ENCODE measurements at regions not wholly inside any gene's neighbourhood (a gene's known extent, or its start where the extent isn't known, plus 50 kb on each side); places are given as distances from the start of the nearest gene placed in this dataset.
"Not testable (repeated sequence)": the region's sequence is repeated elsewhere in the genome, so short reads cannot be mapped to it uniquely, and the experiment has no call there.

DNA sequence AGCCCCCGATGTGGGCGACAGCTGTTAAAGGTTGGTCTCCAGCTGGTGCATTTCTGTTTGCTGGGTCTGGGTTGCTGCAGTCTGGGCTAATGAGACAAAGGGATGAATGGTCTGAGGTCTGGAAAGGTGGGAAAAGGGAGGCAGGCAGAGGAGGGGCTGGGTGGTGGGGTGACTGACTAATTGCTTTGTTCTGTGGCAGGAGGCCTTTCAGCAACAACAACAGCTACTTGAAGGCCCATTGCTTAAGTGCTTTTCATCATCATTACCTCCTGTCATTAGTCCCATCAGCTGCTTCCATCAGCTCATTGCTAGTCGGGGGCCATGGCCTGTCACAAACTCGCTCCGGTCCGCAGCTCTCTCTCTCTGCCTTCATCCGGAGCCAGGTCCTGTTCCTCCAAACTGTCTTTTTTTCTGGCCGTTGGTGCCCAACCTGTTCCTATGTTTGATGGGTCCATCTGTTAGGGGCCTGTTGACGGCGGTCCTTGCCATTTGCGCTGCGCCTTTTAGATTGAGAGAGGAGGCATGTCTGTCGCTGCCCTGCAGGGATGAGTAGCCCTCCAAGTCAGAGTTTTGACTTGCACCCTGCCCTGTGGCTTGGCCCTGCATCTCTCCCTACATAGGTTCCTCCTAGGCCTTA lies 105.6 kb upstream of the PLXNA2 start:
- no peak for DNase-seq

DNA sequence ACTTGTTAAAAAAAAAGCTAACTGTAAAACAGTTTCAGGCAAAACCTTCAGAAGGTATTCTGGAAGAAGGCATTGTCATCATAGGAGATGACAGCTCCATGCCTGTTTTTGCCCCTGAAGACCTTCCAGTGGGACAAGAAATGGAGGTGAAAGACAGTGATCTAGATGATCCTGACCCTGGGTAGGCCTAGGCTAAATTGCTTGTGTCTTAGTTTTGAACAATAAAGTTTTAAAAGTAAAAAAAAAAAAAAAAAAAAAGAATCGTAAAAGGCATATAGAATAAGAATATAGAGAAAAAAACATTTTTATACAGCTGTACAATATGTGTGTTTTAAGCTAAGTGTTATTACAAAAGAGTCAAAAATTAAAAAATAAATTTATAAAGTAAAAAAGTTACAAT lies 106.6 kb upstream of the PLXNA2 start:
- DNase-seq = no peak

DNA sequence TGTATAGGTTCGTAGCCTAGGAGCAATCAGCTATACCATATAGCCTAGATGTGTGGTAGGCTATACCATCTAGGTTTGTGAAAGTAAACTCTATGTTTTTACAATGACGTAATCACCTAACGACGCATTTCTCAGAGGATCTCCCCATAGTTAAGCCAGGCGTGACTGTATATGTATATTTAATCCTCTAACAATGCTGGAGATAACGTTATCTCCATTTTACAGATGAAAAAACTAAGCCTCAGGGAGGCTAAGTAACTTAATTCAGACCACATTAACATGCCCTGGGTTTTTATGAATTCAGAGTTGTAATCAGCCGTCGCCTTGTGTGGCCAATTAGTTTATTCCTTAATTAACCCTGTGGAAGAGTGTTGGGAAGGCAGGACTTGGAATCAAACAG lies 107.7 kb upstream of the PLXNA2 start:
- DNase-seq = no peak

DNA sequence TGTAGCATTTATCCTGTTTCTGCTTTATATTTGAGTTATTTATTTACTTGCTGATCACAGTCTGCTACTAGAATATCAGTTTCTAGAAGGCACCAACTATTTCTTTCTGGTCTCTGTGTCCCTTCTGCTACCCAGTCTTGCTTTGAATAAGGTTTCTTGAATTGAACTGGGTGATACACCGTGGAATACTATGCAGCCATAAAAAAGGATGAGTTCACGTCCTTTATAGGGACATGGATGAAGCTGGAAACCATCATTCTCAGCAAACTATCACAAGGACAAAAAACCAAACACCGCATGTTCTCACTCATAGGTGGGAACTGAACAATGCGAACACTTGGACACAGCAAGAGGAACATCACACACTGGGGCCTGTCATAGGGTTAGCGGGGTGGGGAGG lies 109.6 kb upstream of the PLXNA2 start:
- not testable (repeated sequence) for DNase-seq

DNA sequence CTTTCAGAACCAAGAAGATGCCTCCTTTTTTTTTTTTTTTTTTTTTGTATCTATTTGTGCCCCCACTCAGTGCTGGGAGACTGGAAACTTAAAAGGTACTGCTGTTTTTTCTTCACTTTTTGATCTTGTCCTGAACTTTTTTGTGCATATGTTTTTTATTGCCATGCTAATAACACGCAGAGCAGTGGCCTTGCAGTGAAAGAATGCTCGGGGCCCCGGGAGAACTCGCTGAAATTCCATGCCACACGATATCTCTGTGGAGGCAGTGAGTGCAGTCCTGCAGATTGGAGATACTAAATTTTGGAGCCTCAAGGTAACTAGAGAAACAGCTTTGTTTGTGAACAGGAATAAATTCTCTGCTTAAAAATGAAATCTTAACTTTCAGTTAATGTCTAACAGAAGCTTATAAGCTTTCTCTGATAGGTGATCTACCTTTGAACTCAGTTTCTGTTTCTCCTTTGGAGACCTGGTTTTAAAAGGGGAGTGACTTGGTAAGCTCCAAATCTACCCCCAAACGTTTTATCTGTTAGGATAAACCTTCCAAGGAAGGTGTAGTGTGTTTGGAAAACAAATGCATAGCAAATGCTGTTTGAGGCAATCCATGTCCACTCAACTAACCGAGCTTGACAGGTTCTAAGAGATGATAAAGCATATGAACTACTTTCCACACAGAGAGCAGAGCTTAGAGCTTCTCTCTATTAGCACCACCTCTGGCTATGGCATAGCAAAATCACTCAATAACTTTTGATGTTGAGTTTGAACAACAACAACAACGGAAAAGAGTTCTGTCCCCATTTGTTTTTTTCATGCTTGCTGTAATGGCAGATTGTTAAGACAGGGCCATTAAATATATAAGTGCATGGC lies 113.7 kb upstream of the PLXNA2 start:
- no peak for DNase-seq

DNA sequence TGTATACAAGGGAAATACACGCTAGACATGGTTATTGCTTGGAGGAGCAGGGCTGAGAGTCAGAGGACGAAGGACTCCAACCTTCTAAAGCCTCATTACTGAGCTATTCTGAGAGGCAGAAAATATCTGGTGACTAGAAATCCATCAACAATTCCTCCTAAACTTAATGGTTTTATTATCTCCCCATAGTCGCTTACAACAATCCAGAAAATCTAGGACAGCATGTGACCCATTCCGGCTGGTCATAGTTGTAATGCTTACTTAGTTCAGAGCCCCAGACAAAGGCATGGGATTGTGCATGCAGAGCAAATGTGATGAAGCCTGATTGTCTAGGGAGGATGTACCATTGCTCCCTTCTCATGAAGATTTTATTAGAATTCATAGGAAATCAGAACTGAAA lies 114.5 kb upstream of the PLXNA2 start:
- no peak for DNase-seq

DNA sequence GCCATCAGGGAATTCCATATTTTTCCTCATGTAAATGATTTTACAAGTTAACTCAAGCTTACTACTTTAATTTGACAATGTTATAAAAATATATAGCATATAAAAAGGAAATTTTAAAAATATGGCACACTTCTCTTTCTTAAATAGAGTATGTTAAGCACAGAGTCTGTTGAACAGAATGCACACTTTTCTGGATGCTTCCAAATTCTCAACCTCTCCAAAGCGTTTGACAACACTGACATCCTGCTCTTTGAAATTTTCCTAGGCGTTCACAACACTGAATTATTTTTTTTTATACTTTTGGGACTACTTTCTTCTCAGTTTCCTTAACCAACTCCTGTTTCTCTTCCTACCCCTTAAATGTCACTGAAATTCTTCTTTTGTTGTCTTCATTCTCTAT lies 117.8 kb upstream of the PLXNA2 start:
- DNase-seq = no peak

DNA sequence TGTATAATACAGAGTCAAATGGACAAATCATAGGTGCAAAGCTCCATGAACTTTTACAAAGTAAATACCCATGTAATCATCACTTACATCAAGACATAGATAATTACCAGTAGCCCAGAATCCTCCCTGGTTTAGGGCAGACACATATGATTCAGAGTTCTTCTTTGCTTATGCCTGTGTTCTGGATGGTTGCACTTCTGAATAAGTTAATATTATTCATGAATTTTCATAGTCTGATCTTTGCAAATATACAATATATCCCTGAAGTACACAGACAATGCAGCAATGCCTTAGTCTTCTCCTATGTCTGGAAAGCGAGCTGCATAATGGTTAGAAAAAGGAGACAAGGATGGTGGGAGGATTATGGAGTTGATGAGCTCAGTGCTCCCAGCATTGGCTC lies 122.4 kb upstream of the PLXNA2 start:
- no peak for DNase-seq

DNA sequence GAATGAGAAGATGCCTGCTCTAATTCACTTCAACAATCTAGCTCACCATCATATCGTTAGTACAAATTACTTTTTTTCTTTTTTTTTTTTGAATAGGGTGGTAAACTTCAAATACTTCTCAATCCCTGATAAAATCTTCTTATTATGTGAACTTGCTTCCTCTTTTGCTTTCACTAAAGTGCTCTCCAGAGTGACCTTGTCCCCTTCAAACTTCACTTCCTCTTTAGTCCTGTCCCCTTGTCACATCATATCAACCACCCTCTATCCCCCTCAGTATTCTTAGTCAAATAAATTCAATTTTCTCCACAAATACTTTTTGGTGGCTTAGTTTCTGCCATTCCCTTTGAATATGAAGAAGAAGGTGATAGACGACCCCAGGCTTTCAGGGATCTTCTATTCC lies 124.9 kb upstream of the PLXNA2 start:
- no peak for DNase-seq

DNA sequence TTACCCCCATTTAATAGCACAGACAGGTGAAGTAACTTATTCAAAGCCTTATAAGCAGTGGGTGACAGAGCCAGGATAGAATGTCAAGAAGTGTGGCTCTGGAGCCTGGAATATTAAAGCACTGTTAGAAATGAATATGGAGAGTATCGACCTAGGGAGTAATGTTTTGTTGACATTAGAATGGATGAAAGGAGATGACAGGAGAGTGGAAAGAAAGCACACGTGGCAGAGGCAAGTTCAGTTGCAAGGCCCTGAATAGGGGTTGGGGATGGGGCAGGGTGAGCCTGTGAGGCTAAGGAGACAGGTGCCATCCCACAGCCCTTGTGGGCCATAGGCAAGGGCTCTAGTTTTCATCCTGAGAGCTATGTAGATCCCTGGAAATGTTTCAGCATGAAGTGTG lies 125.5 kb upstream of the PLXNA2 start:
- DNase-seq = no peak

DNA sequence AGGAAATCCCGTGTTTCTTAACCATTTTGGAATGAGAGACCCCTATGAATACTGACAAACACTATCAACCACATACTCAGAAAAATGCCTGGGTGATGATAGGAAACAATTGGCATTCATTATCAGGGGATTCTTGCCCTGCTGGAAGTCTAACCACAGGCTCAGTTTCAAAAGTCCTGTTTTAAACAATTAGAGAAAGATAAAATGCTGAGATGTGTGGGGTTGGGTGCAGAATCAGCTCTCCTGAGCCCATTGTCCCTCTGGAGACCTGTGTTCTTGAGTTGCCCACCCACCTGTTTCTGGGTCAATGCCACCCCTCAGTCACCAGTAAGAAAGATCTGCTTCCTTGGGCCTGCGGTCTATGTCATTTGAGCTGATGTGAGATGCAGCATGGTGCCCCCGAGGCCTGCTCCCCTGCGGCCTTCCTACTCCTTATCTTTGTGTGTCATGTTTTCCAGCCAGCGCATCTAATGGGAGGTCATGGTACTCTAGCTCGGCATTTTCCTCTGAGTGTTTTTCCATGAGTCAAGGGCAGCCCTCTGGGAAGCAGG lies 130.3 kb upstream of the PLXNA2 start:
- no peak for DNase-seq

DNA sequence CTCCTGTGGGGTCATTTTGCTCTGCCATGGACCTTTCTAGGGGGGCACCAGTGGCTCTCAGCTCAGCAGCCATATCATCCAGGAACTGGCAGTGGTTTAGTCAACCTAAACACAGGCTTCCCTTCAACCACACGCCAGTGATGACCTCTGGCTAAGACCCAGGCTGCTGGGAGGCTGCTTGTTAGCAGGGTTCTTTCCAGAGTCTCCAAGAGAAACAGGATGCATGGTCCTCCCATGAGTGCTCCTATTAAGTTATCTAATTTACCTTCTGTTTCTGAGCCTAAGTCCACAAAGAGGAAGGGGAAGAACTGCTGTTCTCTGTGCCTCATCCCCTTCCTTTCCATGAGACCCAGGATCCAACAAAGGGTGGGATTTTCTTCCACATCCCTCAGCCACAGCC lies 137.3 kb upstream of the PLXNA2 start:
- DNase-seq = no peak

DNA sequence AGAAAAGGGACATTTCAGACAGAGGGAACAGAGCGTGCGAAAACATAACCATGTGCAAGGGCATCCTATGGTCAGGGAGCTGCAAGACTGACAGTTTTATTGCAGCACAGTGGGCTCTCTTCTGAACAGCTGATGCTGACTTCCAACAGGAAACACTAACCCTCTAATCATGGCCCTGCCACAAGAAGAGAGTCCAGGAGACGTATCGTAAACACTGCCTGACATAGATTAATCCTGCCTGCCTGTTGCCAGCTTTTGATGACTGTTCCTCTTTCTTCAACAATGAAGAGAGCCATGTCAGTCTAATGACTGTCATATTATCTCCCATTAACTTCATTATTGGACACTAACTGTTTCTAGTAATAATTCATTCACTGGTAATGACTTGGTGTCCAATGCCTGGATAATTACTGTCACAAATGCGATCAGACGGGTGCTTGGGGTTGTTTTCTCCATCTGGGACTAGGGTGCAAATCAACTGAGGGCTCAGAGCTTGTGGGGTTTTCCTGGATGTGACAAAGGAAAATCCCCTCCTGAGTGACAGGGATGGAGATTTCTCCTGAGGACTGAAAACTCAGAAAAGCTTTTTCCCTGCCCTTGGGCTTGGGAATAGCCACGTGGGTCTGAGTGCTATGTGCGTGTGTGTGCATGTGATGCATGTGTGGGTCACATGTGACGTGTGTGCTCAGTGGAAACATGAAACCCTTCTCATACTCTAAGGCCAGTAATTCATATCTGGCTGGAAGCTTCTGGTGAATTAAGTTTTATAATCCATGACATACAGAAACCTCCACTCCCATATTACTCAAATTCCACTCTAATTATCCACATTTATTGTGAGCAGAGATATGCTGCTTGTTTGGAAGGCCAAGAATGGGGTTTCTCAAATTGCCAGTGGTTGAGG lies 144.0 kb upstream of the PLXNA2 start:
- DNase-seq = no peak

DNA sequence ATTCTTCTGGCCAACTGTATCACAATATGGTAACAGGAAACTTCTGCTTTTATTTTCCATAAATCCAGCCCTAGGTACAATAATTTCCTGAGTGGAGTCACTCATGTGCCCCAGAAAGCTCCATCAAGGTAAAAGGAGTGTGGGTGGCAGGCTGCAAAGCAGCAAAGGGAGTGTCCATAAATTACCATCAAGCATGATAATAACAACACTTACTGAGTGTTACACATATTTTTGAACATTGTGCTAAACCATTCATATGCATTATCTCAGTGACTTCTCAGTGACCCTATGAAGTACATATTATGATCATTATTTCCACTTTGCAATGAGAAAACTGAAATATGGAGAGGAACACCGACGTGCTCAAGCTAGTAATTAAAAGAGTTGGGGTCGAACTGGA lies 149.2 kb upstream of the PLXNA2 start:
- DNase-seq = no peak

DNA sequence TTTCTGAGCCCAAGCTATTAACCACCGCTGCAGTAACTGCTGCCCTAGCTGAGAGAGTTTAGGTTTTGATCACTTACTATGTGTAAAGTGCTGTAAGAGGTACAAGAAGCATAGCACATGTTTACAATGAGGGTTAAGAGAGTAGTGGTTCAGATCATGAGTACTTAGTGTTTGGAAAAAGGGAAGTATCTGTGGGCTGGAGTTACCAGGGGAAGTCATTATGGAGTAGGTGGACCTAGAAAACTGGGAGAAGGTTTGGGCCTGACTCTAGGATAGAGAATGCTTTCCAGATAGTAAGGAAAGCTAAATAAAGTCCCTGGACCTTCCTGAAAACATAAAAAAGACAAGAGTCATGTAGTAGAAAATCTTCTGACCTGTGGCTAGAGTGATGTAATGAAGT lies 149.6 kb upstream of the PLXNA2 start:
- DNase-seq = no peak

DNA sequence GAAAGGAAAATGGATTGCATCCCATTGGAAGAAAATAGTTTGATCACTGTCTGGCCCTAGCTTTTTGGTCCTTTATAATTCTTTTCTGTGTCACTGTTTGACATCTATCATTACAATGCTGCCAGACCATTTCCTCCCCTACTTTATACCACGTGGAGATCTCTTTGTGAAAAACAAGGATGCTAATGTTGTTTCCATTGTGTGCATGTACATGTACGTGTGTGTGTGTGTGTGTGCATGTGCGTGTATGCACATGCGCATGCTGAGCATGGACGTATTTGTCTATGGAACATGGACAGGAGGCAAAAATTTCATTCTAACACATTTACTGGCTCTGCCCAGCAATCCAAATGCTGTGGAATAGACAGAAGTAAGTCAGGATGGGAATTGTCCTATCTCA lies 153.1 kb upstream of the PLXNA2 start:
- DNase-seq = no peak

DNA sequence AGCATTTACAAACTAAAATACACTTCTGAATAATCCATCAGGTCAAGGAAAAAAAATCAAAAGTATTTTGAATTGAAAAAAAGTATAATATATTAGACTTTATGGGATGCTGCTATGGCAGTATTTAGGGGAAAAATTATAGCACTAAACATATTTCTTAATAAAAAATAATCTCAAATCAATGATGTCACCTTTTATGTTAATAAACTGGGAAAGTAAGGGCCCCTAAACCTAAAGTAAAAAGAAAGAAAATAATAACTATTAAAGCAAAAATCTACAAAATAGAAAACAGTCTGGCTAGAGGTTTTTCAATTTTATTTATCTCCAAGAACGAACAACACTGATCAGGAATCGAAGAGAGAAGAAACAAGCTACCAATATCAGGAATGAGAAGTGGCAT lies 160.8 kb upstream of the PLXNA2 start:
- no peak for DNase-seq

DNA sequence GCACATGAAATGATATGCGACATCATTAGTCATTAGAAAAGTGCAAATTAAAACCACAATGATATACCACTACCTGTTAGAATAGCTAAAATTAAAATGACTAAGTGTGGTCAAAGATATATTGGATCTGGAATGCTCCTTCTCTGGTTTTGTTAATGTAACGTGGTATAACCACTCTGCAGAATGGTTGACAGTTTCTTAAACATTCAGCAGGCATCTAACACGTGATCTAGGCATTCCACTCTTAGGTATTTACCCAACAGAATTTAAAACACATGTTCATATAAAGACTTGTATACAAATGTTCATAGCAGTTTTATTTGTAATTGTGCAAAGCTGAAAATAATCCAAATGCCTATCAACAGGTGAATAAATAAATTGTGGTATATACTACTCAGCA lies 165.0 kb upstream of the PLXNA2 start:
- no peak for DNase-seq

DNA sequence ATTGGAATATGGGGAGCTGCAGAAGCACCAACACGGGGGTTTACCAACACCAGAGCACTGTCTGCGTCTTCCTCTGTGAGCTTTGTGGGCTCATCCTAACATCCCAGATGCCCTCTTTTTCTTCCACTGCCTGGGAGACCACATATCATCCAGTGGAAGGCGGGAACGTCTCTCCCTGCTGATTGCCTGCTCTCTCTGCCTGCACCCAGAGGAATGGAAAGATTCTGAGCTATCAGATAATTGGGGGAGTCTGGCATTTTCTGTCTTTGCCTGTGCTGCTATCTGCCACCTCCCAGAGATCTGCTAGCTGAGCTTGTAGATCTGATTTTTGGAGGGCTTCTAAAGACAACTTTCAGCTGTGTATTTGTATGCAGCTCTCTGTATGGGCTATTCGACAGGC lies 166.2 kb upstream of the PLXNA2 start:
- no peak for DNase-seq

DNA sequence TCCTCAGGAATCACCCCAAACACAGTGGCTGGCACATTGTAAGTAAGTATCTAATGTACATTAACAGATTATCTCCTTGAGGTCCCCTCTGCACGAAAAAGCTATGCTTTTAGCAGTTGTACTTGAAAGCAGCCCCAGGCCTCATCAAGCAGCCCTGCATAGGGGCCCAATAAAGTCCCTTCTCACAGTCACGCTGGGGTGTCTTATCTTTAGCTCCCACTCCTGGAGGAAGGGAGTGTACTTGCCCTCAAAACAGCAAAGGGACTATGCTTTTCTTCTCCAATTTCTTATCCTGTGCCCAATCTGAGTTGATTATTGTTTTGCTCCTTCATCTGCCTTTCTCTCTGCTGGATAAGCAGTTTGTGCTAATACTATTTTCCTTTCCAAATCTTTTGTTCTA lies 168.8 kb upstream of the PLXNA2 start:
- DNase-seq = no peak

DNA sequence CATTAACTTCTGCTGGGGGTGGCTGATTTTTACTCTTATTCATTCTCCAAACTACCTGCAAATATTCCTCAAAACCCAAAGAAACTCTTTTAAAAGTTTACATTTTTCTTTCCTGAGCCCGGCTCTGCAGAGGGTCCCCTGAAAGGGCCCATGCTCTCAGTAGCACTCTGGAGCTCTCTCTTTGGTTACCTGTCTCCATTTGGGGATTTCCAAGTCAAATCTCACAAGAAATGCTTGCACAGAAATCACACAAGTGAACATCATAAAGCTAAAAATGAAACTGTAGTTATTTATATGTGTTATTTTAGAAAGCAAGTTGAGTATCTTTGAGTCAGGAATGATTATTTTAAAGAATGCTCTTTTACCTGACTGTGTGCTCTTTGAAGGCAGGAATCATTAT lies 174.5 kb upstream of the PLXNA2 start:
- no peak for DNase-seq

DNA sequence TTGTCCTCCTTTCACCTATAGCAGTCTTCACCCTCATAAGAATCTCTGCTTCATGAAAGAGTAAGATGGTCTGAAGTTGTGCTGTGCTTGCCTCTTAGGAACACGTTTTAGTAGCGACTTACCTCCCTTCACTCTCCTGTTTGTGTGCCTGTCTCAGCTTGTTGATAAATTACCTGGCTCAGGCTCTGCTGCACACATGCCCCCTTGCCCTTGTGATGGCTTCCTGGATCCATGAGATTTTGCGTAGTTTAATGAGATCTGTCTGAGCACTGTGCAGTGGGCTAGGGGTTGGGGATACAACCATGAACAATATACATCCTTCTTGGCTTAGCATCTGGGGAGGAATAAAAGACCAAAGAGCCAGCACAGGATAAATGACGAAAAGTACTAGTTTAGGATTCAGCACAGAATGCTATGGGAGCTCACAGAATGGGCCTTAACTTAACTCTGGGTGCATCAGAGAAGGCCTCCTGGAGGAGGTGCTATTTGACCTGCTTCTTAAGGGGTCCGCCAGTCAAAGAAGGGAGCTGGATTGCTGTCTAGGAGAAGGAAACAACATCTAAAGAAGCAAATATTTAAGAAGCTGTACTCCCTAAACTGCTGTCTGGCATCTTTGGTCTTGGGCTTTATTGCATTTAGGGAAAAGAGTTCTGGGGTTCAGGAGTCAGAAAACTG lies 175.7 kb upstream of the PLXNA2 start:
- DNase-seq = no peak

DNA sequence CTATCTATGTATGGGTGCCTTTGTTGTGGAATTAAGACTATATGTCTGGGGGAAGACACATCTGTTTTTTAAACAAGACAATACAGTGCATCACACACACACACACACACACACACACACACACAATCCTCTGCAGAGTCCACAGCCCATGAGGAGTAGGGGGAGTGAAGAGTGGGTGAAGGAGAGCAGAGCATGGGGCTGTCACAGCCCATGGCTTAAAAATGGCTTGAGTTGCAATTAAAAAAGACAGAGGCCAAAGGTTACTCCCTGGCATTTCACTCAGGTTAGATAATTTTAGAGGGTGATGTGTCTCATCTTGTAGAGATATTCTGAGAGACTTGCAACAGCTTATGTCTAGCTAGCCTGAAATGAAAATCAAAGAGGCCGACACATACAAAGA lies 176.5 kb upstream of the PLXNA2 start:
- DNase-seq = no peak
